Spinal cord (tissue), 9 donors: ENCODE measurements at regions not wholly inside any gene's neighbourhood (a gene's known extent, or its start where the extent isn't known, plus 50 kb on each side); places are given as distances from the start of the nearest gene placed in this dataset.

ENCODE experiments used
- DNase-seq, 6 donors: peaks; one replicate each; pipeline versions ENCODE4 v3.0.0 to v3.0.0-alpha.2; 2013 to 2015; ENCODE audit warnings: low spot score in 6 of 6, low read depth in 4 of 6
- H3K27ac ChIP-seq: one replicate; pipeline ENCODE4 v1.5.1; 2013; ENCODE audit warnings: low read depth, low read length, control low read depth
- H3K27me3 ChIP-seq: one replicate; pipeline ENCODE4 v1.6.1; 2013; ENCODE audit warnings: low read length; ENCODE audit not compliant: control insufficient read depth, insufficient read depth
- H3K36me3 ChIP-seq: one replicate; pipeline ENCODE4 v1.6.1; 2013; ENCODE audit warnings: low read length; ENCODE audit not compliant: control insufficient read depth, insufficient read depth
- H3K4me1 ChIP-seq: one replicate; pipeline ENCODE4 v1.6.1; 2013; ENCODE audit warnings: low read length; ENCODE audit not compliant: control insufficient read depth, insufficient read depth
- H3K4me3 ChIP-seq: one replicate; pipeline ENCODE4 v1.5.1; 2013; ENCODE audit warnings: low read depth, low read length, control low read depth
- H3K9me3 ChIP-seq: one replicate; pipeline ENCODE4 v1.6.1; 2013; ENCODE audit warnings: low read length; ENCODE audit not compliant: control insufficient read depth, insufficient read depth
- WGBS: methylation state at CpG from one replicate; pipeline ENCODE4 v1.1.5; 2013; ENCODE audit warnings: missing lambda C conversion rate; ENCODE audit not compliant: insufficient coverage; 5-methylcytosine and 5-hydroxymethylcytosine counted together
- donor health status: healthy.

- H3K4me3 ChIP-seq = no peak overlapping the region
- 100% methylated on average over 4 of the region's 5 CpGs for WGBS
Observed at GRCh38 chr21:35417762-35418161, 368.7 kb upstream of the RUNX1 start.

GRCh38 chr21:35416866-35417489 is 367.9 kb upstream of the RUNX1 start:
- H3K36me3 ChIP-seq = no peaks in the 10 kb centered on the region
- no peaks in the 10 kb centered on the region for H3K9me3 ChIP-seq
- H3K27ac ChIP-seq = no peak overlapping the region
- WGBS = no CpG with 5 or more reads among the region's 8 CpGs
- no peaks in the 10 kb centered on the region for H3K27me3 ChIP-seq
- no peak for DNase-seq
- H3K4me3 ChIP-seq = no peak overlapping the region
- H3K4me1 ChIP-seq = no peaks in the 10 kb centered on the region

More at GRCh38 chr21:35417762-35418161, 368.7 kb upstream of the RUNX1 start:
- H3K9me3 ChIP-seq = peaks cover 4% of the 10 kb centered on the region
- no peak for DNase-seq
- H3K27ac ChIP-seq = no peak overlapping the region
- H3K36me3 ChIP-seq = no peaks in the 10 kb centered on the region
- H3K4me1 ChIP-seq = no peaks in the 10 kb centered on the region
- no peaks in the 10 kb centered on the region for H3K27me3 ChIP-seq

- no peaks in the 10 kb centered on the region for H3K9me3 ChIP-seq
- peak in 2 of 6 donors; percentile 21 to 51 for DNase-seq
- H3K4me3 ChIP-seq = no peak overlapping the region
- H3K27ac ChIP-seq = peak overlapping the region; percentile 49
- H3K4me1 ChIP-seq = no peaks in the 10 kb centered on the region
- 48% methylated on average over 7 of the region's 7 CpGs for WGBS
- no peaks in the 10 kb centered on the region for H3K27me3 ChIP-seq
- H3K36me3 ChIP-seq = no peaks in the 10 kb centered on the region
Observed at GRCh38 chr21:35414507-35415139, 365.5 kb upstream of the RUNX1 start.

- H3K27ac ChIP-seq = peak overlapping the region; percentile 49
- 88% methylated on average over 1 of the region's 3 CpGs for WGBS
- no peaks in the 10 kb centered on the region for H3K9me3 ChIP-seq
- no peaks in the 10 kb centered on the region for H3K36me3 ChIP-seq
- H3K4me3 ChIP-seq = no peak overlapping the region
- no peaks in the 10 kb centered on the region for H3K4me1 ChIP-seq
- DNase-seq = no peak
- no peaks in the 10 kb centered on the region for H3K27me3 ChIP-seq
Observed at GRCh38 chr21:35414056-35414455, 365.0 kb upstream of the RUNX1 start.

- WGBS = no CpG with 5 or more reads among the region's 3 CpGs
- DNase-seq = no peak
Observed at GRCh38 chr21:35412231-35412630, 363.1 kb upstream of the RUNX1 start.

GRCh38 chr21:35411434-35411833 is 362.3 kb upstream of the RUNX1 start:
- Histone ChIP-seq H3K4me3 (no peak overlapping the region), H3K27me3 (no peaks in the 10 kb centered on the region), H3K27ac (no peak overlapping the region), H3K36me3 (no peaks in the 10 kb centered on the region), H3K4me1 (no peaks in the 10 kb centered on the region), H3K9me3 (no peaks in the 10 kb centered on the region)
- 96% methylated on average over 6 of the region's 11 CpGs for WGBS
- DNase-seq = no peak

More at GRCh38 chr21:35412231-35412630, 363.1 kb upstream of the RUNX1 start:
- no peak overlapping the region for H3K27ac ChIP-seq
- no peaks in the 10 kb centered on the region for H3K4me1 ChIP-seq
- H3K36me3 ChIP-seq = no peaks in the 10 kb centered on the region
- H3K9me3 ChIP-seq = no peaks in the 10 kb centered on the region
- H3K4me3 ChIP-seq = no peak overlapping the region
- no peaks in the 10 kb centered on the region for H3K27me3 ChIP-seq

- no CpG with 5 or more reads among the region's 1 CpG for WGBS
- Histone ChIP-seq H3K36me3 (no peaks in the 10 kb centered on the region), H3K4me1 (no peaks in the 10 kb centered on the region), H3K27me3 (no peaks in the 10 kb centered on the region), H3K9me3 (no peaks in the 10 kb centered on the region), H3K27ac (no peak overlapping the region), H3K4me3 (no peak overlapping the region)
- no peak for DNase-seq
Observed at GRCh38 chr21:35410656-35411055, 361.6 kb upstream of the RUNX1 start.

GRCh38 chr21:35410123-35410522 is 361.0 kb upstream of the RUNX1 start:
- no CpG with 5 or more reads among the region's 1 CpG for WGBS
- no peaks in the 10 kb centered on the region for H3K9me3 ChIP-seq
- no peaks in the 10 kb centered on the region for H3K36me3 ChIP-seq
- H3K4me1 ChIP-seq = peaks cover under 1% of the 10 kb centered on the region
- no peaks in the 10 kb centered on the region for H3K27me3 ChIP-seq
- no peak overlapping the region for H3K4me3 ChIP-seq
- H3K27ac ChIP-seq = no peak overlapping the region
- DNase-seq = no peak

GRCh38 chr21:35408401-35408800 is 359.3 kb upstream of the RUNX1 start:
- H3K27me3 ChIP-seq = no peaks in the 10 kb centered on the region
- DNase-seq = no peak
- peaks cover 4% of the 10 kb centered on the region for H3K4me1 ChIP-seq
- no peaks in the 10 kb centered on the region for H3K36me3 ChIP-seq
- no peaks in the 10 kb centered on the region for H3K9me3 ChIP-seq
- no peak overlapping the region for H3K4me3 ChIP-seq
- WGBS = 90% methylated on average over 2 of the region's 2 CpGs
- no peak overlapping the region for H3K27ac ChIP-seq

GRCh38 chr21:35406635-35407034 is 357.5 kb upstream of the RUNX1 start:
- H3K4me1 ChIP-seq = peaks cover 4% of the 10 kb centered on the region
- WGBS = 100% methylated on average over 1 of the region's 6 CpGs
- no peaks in the 10 kb centered on the region for H3K9me3 ChIP-seq
- no peaks in the 10 kb centered on the region for H3K27me3 ChIP-seq
- no peak overlapping the region for H3K27ac ChIP-seq
- no peaks in the 10 kb centered on the region for H3K36me3 ChIP-seq
- no peak for DNase-seq
- H3K4me3 ChIP-seq = no peak overlapping the region
